ENCODE measurements at regions not wholly inside any gene's neighbourhood (a gene's known extent, or its start where the extent isn't known, plus 50 kb on each side); places are given as distances from the start of the nearest gene placed in this dataset.
A peak's percentile ranks its signal among the peaks of the same experiment; 100 is the strongest.

GRCh38 chr12:125687820-125688219 is 622.6 kb downstream of the AACS start:
- intact Hi-C loops (cut with DNase I) = loop anchor here (10.0 kb wide), 1 partner anchor 353 kb away; no protein-coding TSS in a partner anchor
- DNase-seq = no peak

- intact Hi-C loops (cut with DNase I) = loop anchor here (10.0 kb wide), 1 partner anchor 353 kb away; no protein-coding TSS in a partner anchor
- DNase-seq = no peak
Measured at GRCh38 chr12:125688223-125688622, 623.0 kb downstream of the AACS start.

DNA sequence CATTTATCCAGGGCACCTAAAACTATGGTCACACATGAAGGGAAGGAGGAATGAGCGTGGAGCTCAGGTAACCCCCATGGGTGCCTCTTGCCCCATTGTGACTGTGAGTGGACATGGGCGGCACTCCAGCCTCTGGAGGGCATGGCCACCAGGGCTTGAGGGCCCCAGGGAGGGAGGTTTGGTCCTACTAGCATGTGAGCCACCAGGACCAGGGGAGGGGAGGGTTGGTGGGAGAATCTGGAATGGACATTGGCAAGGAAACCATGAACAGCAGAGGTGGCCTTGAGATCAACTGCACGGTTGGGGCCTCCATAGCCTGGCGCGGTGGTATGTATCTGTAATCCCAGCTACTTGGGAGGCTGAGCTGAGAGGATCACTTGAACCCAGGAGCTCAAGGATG is 623.6 kb downstream of the AACS start:
- intact Hi-C loops (cut with DNase I) = loop anchor here (10.0 kb wide), 1 partner anchor 354 kb away; no protein-coding TSS in a partner anchor
- DNase-seq = no peak

DNA sequence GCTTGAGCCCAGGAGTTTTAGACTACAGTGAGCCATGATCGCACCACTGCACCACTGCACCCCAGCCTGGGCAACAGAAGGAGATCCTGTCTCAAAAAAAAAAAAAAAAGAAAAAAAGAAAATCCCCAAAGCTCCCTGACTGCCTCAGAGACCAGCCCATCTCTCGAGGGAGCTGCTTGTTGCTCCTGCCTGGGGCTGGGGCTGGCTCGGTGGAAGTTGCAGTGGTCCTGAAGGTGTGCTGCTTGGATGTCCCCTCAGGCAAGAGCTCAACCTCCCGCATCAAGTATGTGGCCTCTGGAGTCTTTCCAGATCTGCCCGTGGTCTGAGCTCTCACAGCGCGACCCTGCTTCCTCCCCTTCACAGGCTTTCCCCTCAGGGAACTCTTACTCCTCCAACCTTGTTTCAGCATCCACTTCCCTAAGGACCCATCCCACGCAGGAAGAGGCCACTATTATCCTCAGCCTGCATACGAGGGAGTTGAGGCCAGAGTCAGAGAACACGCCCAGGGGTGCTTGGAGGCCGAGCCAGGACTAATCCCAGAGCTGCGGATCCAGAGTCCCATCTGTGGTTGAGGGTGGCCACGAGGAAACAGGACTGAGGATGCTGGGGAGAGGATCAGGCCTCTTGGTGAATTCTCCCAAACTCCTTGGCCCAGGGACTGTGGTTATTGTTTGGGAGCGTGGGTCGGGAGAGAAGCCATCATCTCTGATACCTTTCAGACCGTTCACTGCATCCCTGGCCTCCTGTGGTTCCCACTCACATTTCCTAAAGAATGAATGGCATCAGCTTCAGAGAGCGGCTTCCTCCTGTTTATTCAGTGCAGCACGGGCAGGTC is 624.6 kb downstream of the AACS start:
- peak in 1 of 10 donors; percentile 55 for DNase-seq
- intact Hi-C loops (cut with DNase I) = loop anchor here (10.0 kb wide), 1 partner anchor 355 kb away; no protein-coding TSS in a partner anchor

DNA sequence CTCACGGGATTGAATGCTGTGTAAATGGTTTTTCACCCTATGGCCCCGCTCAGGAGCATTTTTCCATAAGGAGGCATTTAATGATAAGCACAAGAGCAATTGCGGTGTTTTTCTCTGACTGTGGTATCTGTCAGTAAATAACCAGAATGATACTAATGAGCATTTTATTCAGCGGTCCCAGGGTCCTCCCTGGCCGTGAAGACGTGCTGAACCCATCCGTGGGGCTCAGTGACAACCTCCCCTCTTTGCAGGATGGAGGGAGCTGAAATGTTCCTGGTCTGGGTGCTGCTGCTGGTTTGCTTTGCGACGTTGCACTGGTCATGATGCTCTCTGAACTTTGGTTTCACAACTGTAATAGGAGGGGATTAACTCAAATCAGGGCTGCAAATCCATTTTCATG is 625.6 kb downstream of the AACS start:
- no peak for DNase-seq
- intact Hi-C loops (cut with DNase I) = no loop called here

DNA sequence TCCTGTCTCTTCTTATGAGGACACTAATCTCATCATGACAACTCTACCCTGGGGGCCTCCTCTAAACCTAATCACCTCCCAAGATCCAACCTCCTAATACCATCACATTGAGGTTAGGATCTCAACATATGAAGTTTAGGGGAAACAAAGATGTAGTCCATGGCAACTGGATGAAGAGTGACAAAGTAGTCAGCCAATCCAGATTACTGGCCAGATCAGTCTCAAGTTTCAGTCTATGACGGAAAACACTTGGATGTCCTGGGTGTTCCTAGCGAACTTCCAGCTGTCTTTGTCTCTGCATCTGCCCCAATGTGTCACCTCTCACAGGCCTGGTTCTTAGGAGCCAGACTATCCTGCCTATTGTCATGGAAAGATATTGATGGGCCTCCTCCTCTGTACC is 630.8 kb downstream of the AACS start:
- DNase-seq = no peak
- intact Hi-C loops (cut with DNase I) = no loop called here

- DNase-seq = no peak
- intact Hi-C loops (cut with DNase I) = no loop called here
Measured at GRCh38 chr12:125704803-125705202, 639.6 kb downstream of the AACS start.

GRCh38 chr12:125720961-125721360 is 655.7 kb downstream of the AACS start:
- intact Hi-C loops (cut with DNase I) = no loop called here

DNA sequence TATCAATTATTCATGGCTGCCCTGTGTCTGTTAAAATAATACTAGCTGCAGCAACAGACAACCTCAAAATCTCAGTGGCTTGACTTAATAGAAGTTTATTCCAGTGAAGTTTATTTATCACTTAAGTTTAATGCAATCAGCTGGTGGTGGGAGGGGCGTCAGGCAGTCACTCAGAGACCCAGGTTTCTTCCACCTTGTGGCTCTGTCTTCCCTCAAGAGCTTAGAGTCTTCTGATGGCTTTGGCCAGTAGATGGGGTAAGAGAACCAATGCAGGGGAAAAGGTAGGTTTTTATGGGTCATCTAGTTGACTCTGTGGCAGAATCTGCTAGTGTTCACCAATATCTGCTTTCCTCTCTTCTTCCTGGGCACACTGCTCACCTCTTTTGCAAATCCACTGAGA is 668.9 kb downstream of the AACS start:
- DNase-seq = no peak

More at GRCh38 chr12:125720961-125721360, 655.7 kb downstream of the AACS start:
- DNase-seq = no peak

DNA sequence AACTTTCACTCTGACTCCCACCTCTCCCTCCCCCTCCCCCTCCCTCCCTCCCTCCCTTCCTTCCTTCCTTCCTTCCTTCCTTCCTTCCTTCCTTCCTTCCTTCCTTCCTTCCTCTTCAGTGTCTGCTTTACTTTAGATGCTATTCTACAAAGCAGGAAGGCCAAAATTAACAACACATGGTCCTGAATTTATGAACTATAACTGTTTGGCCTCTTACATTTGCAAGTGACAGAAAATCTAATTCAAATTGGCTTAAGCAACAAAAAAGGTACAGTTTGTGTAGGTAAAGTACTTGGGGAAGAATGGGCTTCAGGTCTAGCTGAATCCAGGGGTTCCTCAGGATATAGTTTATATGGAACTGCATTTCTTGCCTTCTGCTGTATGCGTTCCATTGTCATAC is 673.0 kb downstream of the AACS start:
- intact Hi-C loops (cut with DNase I) = no loop called here
- DNase-seq = no peak

More for the DNA sequence above, 668.9 kb downstream of the AACS start:
- intact Hi-C loops (cut with DNase I) = no loop called here

DNA sequence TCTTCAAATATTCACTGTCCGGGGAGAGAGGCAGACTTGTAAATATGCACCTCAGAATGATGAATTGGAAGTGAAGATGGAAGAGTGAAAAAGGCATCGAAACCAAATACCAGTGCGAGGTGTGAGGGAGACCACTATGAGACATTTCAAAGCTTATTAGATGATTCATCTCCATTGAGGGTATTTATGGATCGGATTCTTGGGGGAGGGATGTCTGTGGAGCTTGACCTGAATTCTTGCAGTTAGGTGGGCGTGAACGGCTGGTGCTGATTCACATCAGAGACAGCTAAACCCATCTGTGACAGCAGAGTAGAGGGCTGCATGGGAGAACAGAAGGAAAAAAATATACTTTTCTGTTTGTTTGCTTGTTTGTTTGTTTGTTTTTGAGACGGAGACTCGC is 677.2 kb downstream of the AACS start:
- DNase-seq = peak in 3 of 10 donors; percentile 33 to 84 (median 42)
- intact Hi-C loops (cut with DNase I) = no loop called here

- no peak for DNase-seq
- intact Hi-C loops (cut with DNase I) = no loop called here
Measured at GRCh38 chr12:125744201-125744600, 679.0 kb downstream of the AACS start.

DNA sequence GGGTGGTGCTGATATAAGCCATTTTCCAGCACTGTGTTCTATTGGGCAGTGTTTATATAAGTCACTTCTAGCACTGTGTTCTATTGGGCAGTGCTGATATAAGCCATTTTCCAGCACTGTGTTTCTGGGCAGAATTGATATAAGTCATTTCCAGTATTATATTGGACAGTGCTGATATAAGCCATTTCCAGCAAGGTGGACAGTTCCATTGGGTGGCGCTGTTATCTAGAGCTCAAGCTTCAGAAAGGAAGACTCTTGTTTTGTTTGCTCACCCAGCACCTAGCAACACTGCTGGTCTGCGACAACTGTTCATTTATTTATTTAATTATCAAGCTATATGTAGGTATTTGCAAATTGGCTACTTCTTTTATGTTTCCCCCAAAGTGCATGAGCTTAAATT is 690.3 kb downstream of the AACS start:
- intact Hi-C loops (cut with DNase I) = no loop called here

DNA sequence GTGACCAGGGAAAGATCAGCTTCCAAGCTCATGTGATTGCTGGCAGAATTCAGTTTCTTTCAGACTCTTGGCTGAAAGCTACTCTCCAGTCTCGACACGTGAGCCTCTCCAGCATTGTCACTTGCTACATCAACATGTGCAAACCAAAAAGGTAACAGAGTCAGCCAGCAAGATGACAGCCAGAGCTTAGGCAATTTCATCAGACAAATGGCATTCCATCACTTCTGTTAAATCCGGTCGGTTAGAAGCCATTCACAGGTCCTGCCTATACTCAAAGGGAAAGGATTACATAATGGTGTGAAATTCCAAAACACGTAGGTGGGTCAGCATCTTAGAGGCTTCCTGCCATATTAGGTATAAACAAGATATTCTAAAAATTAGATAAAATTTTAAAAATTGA is 700.9 kb downstream of the AACS start:
- intact Hi-C loops (cut with DNase I) = no loop called here
- no peak for DNase-seq

More for the DNA sequence above, 690.3 kb downstream of the AACS start:
- no peak for DNase-seq

GRCh38 chr12:125772403-125772802 is 707.2 kb downstream of the AACS start:
- intact Hi-C loops (cut with DNase I) = no loop called here
- DNase-seq = no peak

GRCh38 chr12:125773033-125773640 is 707.9 kb downstream of the AACS start:
- intact Hi-C loops (cut with DNase I) = no loop called here
- DNase-seq = peak in 3 of 10 donors; percentile 8 to 38 (median 11)

DNA sequence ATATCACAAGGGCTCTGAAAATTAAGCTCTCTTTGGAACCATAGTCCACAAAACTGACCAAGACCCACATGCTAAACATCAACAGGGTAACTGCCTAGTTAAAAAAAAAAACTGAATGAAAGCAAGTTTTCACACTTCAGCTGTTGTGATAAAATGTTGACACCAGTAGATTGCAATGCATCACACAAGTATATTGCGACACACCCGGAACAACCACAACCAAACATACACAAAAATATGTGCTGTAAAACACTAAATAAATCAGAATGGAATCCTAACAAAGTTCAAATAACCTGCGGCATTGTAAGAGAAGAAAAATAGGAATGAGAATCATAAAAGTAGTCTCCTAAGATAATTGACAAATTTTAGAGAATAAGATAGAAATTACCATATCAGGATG is 710.3 kb downstream of the AACS start:
- intact Hi-C loops (cut with DNase I) = no loop called here
- DNase-seq = no peak

- intact Hi-C loops (cut with DNase I) = no loop called here
- DNase-seq = no peak
Measured at GRCh38 chr12:125776212-125776611, 711.0 kb downstream of the AACS start.

DNA sequence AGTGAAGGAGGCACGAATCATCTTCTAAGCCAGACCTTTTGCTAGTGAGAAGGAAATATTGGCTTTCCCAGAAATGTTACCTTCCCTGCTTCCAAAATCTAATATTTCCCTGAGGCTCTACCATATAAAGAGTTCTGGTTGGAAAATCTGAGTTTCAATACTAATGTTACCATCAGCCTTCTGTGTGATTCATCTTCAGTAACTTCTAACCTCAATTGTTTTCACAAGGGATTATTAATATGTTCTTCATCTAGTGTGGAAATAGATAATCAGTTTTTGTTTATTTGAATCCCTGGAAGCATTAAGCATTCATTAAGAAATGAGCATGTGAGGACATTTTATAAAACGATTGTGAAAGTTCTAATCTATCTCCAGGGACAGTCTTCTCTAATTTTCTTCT is 720.9 kb downstream of the AACS start:
- intact Hi-C loops (cut with DNase I) = no loop called here
- DNase-seq = no peak

- DNase-seq = no peak
Measured at GRCh38 chr12:125794401-125794800, 729.2 kb downstream of the AACS start.

DNA sequence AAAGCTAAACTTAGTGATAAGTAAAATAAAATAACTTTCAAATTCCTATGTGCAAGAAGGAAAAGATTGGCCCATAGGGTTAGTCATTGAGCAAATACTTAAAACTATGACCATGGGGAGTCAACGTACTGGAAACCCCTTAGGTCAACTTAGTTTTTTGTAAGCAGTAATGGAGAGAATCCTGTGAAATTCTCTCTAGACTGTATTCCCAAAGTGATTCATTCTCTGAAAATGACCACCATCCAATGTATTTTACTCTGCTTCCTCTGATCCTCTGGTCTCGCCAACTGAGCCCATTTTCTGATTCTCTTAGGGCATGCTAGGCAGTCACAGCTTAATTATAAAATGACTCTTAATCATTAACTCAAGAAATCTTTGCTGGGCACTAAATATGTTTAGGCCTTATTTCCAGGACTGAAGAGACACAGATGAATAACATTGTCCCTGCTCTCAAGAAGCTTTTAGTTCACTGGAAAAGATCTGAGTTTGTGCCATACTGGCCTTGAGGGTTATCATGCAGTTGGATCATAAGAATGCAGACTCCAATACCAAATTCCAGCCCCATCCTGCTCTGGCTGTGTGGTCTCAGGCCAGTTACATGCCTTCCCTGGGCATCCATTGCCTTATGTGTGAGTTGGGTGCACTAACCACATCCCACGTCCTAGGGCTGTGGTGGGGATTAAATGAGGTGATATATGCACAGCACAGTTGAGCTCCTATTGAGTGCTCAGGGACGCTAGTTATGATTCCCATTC is 732.4 kb downstream of the AACS start:
- intact Hi-C loops (cut with DNase I) = no loop called here
- no peak for DNase-seq

More at GRCh38 chr12:125794401-125794800, 729.2 kb downstream of the AACS start:
- intact Hi-C loops (cut with DNase I) = no loop called here
